ENCODE measurements at regions not wholly inside any gene's neighbourhood (a gene's known extent, or its start where the extent isn't known, plus 50 kb on each side); places are given as distances from the start of the nearest gene placed in this dataset.

DNA sequence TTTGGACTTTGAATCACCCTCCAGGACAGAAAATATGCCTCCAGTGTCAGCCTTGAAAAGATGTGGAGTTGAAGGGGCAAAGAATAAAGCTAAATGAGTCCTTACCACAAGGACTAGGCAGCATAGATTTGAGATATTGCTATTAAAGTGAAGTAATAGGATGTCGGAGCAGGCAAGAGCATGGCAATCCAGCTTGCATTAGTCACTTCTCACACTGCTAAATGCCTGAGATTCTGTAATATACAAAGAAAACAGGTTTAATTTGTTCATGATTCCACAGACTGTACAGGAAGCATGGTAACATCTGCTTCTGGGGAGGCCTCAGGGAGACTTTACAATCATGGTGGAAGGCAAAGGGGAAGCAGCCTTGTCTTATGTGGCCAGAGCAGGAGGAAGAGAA is 109.8 kb upstream of the PCDH7 start:
- Histone ChIP-seq H3K23me2 (ENCODE audit: low read depth, low read length) (no peaks in the 10 kb centered on the region), H3K27me3 (replicated peaks in 1 of 4; ENCODE audit: control insufficient read depth in 3 of 4, extremely low read depth in 1 of 4, insufficient read depth in 3 of 4, low read length in 3 of 4) (peaks cover 0 to 1% (median 0%) of the 10 kb centered on the region in 4 experiments; a peak in 1 of 7 replicates), H2BK5ac (ENCODE audit: low read depth, low read length) (no peak overlapping the region), H3K9me3 (ENCODE audit: insufficient read depth in 2 of 2, low read depth in 1 of 2, low read length in 1 of 2) (no peaks in the 10 kb centered on the region), H2AFZ (ENCODE audit: low read length) (no peak overlapping the region), H3K18ac (ENCODE audit: extremely low read depth, low read length) (no peak overlapping the region), H3K4me3 (ENCODE audit: extremely low read depth in 1 of 4, insufficient read depth in 2 of 4, low read depth in 3 of 4, low read length in 4 of 4) (no peak overlapping the region), H3K79me2 (ENCODE audit: control insufficient read depth in 1 of 2, insufficient read depth in 2 of 2, low read length in 2 of 2) (no peaks in the 10 kb centered on the region), H2BK12ac (ENCODE audit: low read depth, low read length) (no peak overlapping the region), H3K79me1 (ENCODE audit: low read depth, low read length) (no peaks in the 10 kb centered on the region), H3K4me1 (replicated peaks in 1 of 4; ENCODE audit: control insufficient read depth in 3 of 4, insufficient read depth in 4 of 4, low read length in 3 of 4) (no peaks in the 10 kb centered on the region), H2AK5ac (ENCODE audit: low read depth, low read length) (no peak overlapping the region), H4K20me1 (replicated peaks in 1 of 2; ENCODE audit: control insufficient read depth in 1 of 2, insufficient read depth in 2 of 2, low read length in 2 of 2) (no peaks in the 10 kb centered on the region), H3K56ac (replicated peaks; ENCODE audit: insufficient read length, low read depth, low read length) (no peak overlapping the region), H4K8ac (ENCODE audit: extremely low read depth, insufficient read depth, low read length) (no peak overlapping the region), H3K36me3 (ENCODE audit: control insufficient read depth in 2 of 4, insufficient read depth in 4 of 4, low read length in 3 of 4) (no peaks in the 10 kb centered on the region), H2BK120ac (replicated peaks; ENCODE audit: low read depth, low read length) (no peak overlapping the region), H3K14ac (ENCODE audit: insufficient read length) (no peak overlapping the region), H4K5ac (ENCODE audit: insufficient read length, low read depth, low read length) (no peak overlapping the region), H2BK15ac (ENCODE audit: low read length) (no peak overlapping the region), H3K9ac (replicated peaks in 1 of 4; ENCODE audit: extremely low read depth in 1 of 4, low read depth in 3 of 4, low read length in 3 of 4) (no peak overlapping the region), H2BK20ac (ENCODE audit: low read length) (no peak overlapping the region), H3K23ac (ENCODE audit: insufficient read length) (no peak overlapping the region), H3K4me2 (ENCODE audit: insufficient read depth in 1 of 2, low read depth in 2 of 2, low read length in 2 of 2) (no peak overlapping the region), H3K4ac (replicated peaks; ENCODE audit: insufficient read length, low read depth, low read length) (no peak overlapping the region), H3K27ac (ENCODE audit: low read depth, low read length) (no peak overlapping the region), H4K91ac (replicated peaks; ENCODE audit: insufficient read length, low read length) (no peak overlapping the region)
- FAIRE-seq: no peak
- no peak for DNase-seq (ENCODE audit: low read depth in 1 of 2, low spot score in 2 of 2)
- ChIA-PET POLR2A (ENCODE audit: partially characterized antibody) (no interaction called here), CTCF (ENCODE audit: partially characterized antibody) (interaction anchor here (0.5 kb wide), 1 partner anchor 9 kb away, joined by 4 read pairs; no protein-coding TSS in a partner anchor)
- WGBS, 2 experiments (ENCODE audit: extremely low coverage in 1 of 2, insufficient coverage in 1 of 2, insufficient read length in 1 of 2, insufficient replicate concordance in 2 of 2, low coverage in 1 of 2, low lambda C conversion rate in 2 of 2, missing lambda C conversion rate in 1 of 2): 94% methylated on average over 1 of the region's 1 CpG; no CpG with 5 or more reads in 1 of the 2 experiments
- TF ChIP-seq, protein P1, sequence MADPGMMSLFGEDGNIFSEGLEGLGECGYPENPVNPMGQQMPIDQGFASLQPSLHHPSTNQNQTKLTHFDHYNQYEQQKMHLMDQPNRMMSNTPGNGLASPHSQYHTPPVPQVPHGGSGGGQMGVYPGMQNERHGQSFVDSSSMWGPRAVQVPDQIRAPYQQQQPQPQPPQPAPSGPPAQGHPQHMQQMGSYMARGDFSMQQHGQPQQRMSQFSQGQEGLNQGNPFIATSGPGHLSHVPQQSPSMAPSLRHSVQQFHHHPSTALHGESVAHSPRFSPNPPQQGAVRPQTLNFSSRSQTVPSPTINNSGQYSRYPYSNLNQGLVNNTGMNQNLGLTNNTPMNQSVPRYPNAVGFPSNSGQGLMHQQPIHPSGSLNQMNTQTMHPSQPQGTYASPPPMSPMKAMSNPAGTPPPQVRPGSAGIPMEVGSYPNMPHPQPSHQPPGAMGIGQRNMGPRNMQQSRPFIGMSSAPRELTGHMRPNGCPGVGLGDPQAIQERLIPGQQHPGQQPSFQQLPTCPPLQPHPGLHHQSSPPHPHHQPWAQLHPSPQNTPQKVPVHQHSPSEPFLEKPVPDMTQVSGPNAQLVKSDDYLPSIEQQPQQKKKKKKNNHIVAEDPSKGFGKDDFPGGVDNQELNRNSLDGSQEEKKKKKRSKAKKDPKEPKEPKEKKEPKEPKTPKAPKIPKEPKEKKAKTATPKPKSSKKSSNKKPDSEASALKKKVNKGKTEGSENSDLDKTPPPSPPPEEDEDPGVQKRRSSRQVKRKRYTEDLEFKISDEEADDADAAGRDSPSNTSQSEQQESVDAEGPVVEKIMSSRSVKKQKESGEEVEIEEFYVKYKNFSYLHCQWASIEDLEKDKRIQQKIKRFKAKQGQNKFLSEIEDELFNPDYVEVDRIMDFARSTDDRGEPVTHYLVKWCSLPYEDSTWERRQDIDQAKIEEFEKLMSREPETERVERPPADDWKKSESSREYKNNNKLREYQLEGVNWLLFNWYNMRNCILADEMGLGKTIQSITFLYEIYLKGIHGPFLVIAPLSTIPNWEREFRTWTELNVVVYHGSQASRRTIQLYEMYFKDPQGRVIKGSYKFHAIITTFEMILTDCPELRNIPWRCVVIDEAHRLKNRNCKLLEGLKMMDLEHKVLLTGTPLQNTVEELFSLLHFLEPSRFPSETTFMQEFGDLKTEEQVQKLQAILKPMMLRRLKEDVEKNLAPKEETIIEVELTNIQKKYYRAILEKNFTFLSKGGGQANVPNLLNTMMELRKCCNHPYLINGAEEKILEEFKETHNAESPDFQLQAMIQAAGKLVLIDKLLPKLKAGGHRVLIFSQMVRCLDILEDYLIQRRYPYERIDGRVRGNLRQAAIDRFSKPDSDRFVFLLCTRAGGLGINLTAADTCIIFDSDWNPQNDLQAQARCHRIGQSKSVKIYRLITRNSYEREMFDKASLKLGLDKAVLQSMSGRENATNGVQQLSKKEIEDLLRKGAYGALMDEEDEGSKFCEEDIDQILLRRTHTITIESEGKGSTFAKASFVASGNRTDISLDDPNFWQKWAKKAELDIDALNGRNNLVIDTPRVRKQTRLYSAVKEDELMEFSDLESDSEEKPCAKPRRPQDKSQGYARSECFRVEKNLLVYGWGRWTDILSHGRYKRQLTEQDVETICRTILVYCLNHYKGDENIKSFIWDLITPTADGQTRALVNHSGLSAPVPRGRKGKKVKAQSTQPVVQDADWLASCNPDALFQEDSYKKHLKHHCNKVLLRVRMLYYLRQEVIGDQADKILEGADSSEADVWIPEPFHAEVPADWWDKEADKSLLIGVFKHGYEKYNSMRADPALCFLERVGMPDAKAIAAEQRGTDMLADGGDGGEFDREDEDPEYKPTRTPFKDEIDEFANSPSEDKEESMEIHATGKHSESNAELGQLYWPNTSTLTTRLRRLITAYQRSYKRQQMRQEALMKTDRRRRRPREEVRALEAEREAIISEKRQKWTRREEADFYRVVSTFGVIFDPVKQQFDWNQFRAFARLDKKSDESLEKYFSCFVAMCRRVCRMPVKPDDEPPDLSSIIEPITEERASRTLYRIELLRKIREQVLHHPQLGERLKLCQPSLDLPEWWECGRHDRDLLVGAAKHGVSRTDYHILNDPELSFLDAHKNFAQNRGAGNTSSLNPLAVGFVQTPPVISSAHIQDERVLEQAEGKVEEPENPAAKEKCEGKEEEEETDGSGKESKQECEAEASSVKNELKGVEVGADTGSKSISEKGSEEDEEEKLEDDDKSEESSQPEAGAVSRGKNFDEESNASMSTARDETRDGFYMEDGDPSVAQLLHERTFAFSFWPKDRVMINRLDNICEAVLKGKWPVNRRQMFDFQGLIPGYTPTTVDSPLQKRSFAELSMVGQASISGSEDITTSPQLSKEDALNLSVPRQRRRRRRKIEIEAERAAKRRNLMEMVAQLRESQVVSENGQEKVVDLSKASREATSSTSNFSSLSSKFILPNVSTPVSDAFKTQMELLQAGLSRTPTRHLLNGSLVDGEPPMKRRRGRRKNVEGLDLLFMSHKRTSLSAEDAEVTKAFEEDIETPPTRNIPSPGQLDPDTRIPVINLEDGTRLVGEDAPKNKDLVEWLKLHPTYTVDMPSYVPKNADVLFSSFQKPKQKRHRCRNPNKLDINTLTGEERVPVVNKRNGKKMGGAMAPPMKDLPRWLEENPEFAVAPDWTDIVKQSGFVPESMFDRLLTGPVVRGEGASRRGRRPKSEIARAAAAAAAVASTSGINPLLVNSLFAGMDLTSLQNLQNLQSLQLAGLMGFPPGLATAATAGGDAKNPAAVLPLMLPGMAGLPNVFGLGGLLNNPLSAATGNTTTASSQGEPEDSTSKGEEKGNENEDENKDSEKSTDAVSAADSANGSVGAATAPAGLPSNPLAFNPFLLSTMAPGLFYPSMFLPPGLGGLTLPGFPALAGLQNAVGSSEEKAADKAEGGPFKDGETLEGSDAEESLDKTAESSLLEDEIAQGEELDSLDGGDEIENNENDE (IDR thresholded peaks at IDR 0.05; ENCODE audit: insufficient replicate concordance, low read length): no peak
